ENCODE measurements at regions not wholly inside any gene's neighbourhood (a gene's known extent, or its start where the extent isn't known, plus 50 kb on each side); places are given as distances from the start of the nearest gene placed in this dataset.

GRCh38 chr11:45037434-45038005, 86.8 kb upstream of the TP53I11 start:
- DNase-seq = no peak

DNA sequence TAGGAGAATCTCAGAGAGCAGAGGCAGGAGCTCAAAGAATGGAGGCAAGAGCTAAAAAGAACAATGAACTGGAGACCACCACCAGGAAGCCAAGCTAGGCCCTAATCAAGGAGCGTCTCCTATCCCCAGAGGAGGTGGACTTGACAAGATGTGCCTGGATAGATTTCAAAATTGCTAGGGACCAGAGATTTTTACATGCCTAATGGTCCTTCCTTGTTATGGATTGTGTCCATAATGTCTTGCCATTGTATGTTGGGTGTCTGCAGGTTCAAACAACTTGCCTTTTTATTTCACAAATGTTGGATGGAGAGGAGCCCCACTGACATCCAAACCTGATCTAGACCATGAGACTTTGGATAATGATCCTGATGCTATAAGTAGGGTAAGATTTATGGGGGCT, 88.2 kb upstream of the TP53I11 start:
- no peak for DNase-seq

DNA sequence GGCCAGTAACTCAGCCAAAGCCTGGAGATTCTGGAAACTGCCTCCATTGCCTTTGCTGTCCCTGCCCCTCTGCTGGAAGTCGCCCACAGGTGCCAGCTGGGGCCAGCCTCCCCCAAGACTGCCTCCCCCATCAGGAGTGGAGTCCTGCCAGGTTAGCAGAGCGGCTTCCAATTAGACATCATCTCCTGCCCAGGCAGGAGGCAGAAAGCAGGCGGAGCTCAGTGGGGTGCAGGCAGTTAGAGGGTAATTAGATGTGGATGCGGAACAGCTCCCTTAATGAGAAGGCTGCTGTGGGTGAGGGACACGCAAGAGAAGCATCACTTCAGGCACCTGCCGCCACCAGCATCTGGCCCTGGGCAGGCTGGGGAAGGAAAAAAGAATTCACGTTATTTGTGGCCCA, 90.9 kb upstream of the TP53I11 start:
- DNase-seq = no peak

- DNase-seq = no peak
Observed at GRCh38 chr11:45042560-45042959, 91.9 kb upstream of the TP53I11 start.

DNA sequence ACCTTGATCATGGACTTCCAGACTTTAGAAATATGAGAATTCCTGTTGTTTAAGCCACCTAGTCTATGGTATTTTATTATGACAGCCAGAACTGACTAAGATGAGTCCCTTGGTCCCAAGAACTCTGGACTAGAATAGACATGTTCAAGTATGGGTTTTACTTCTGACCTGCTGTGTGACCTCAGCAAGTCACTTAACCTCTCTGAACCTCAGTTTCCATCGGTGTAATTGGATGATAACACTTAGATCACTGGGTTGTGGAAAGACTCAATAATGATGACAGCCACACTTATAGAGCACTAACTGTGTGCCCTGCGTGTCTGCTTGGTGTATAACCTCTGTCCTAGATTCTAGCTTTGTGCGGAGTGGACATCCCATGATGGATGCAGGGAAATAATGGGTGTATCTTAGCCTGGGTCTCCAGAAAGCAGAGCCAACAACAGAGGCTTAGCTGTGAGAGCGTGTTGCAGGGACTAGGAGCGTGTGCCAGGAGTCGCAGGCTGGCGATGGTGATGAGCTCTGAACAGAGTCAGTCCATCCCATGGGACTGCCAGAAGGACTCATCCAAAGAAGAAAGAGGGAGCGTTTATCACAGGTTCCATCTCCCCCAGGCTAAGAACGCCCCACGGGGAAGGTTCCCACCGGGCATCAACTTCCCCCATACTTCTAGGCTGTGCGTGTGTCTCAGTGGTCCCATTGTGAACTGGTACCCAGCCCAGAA, 93.2 kb upstream of the TP53I11 start:
- no peak for DNase-seq

- no peak for DNase-seq
Observed at GRCh38 chr11:45045683-45046471, 95.2 kb upstream of the TP53I11 start.

DNA sequence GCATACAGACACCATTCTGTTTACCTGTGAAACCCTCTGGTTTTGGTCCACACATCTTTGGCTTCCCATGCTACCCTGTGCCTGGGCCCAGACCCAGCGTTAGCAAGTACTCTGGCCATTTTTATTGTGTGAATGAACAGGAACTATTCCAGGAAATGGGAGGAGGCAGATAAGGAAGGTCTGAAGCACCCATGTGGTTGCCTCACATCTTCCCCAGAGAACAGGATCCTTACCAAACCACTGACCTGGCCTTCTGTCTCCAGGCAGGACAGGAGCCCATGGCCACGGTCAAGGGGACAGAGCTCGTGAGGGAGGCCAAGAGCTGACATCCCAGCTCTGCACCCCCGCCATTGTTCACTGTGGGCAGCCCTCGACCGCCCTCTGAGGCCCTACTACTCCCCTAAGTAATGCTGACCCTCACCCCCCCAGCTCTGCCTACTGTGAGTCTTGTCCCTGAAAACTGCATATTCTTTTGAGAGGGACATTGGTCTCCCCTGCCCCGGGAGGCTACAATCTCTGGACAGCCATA, 97.7 kb upstream of the TP53I11 start:
- no peak for DNase-seq

- DNase-seq = no peak
Observed at GRCh38 chr11:45048870-45049691, 97.4 kb upstream of the PRDM11 start.

- DNase-seq = peak; percentile 28
Observed at GRCh38 chr11:45050111-45050510, 96.3 kb upstream of the PRDM11 start.

DNA sequence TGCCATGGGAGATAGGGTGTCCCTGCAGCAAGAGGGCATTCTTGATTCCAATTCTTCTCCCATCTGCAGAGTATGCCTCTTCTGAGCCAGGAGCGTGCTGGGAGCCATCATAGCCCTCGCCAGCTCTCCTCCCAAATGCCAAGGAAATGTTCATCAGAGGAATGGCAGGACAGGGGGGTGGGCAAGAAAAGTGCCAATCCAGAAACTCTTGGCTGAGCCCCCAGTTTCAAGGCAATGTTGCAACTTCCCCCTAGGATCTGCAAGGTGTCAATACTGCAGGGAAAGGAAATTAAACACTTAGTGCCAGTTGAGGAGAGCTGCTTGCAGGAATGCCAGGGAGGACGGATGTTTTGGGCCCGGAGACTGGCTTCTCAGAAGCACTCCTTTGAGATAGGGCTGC, 94.8 kb upstream of the PRDM11 start:
- no peak for DNase-seq

DNA sequence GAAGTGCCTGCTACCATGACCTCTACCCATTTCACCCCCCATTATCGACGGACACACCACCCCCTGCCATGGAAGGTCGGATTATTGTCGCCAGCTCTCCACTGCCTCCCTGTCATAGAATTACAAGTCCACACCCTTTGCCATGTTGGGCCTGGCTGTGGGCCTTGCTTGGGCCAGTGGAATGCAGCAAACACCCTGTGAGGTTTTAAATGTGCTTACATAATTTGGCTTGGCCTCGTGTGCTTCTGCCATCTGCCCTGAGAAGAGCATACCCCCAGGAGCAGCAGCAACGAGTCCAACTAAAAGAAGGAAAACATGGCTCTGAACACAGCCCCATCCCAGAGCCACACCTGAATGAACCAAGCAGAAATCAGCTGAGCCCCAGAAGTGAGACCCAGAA, 94.1 kb upstream of the PRDM11 start:
- no peak for DNase-seq

DNA sequence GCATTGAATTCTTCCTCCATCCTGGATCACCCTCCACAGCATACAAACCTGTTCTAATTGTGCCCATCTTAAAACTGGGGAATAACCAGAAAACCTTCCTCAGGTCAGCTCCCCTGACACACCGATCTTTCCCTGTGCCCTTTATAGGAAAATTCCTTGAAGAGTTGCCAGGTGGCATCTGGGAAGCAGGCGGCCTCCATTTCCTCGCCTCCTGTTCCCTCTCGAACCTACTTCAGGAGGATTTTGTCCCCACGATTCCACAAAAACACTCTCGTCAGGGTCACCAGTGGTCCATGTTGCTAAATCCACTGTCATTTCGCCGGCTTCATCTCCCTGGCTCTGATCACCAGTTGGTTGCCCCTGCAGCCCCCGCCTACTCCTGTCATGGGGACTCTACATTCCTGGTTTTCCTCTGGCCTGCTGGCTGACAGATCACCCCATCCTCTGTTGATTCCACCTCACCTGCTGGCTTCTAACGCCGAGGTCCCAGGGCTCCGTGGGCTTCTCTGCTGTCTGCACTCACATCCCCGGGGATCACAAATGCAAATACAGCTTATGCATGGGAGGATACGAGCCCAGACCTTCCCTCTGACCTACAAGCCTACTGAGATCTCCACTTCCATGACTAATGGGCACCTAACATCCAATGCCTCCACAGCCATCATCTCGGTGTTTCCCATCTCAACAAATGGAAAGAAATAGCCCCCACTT, 92.5 kb upstream of the PRDM11 start:
- no peak for DNase-seq

- DNase-seq = no peak
Observed at GRCh38 chr11:45054956-45055355, 91.5 kb upstream of the PRDM11 start.

GRCh38 chr11:45056529-45056928, 89.9 kb upstream of the PRDM11 start:
- no peak for DNase-seq

GRCh38 chr11:45057938-45058646, 88.3 kb upstream of the PRDM11 start:
- no peak for DNase-seq

GRCh38 chr11:45058647-45058950, 87.8 kb upstream of the PRDM11 start:
- no peak for DNase-seq

DNA sequence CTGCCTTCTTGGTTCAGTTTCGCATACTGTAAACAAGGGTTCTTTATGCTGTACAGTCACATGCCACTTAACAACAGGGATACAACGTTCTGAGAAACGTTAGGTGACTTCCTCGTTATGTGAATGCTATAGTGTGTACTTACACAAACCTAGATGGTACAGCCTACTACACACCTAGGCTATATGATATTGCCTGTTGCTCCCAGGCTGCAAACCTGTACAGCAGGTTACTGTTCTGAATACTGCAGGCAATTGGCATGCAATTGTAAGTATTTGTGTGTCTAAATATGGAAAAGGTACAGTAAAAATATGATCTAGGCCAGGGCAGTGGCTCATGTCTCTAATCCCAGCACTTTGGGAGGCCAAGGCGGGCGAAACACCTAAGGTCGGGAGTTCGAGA, 85.7 kb upstream of the PRDM11 start:
- DNase-seq = no peak

DNA sequence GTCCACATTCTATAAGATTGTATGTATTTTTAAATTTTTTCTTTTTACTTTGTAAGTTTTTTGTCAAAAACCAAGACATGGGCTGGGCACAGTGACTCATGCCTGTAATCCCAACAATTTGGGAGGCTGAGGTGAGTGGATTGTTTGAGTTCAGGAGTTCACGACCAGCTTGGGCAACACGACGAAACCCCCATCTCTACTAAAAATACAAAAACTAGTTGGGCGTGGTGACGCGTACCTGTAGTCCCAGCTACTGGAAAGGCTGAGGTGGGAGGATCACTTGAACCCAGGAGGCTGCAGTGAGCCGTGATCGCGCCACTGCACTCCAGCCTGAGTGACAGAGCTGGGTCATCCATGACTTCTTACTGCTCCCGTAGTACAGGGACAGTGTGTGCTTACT, 84.8 kb upstream of the PRDM11 start:
- DNase-seq = no peak

DNA sequence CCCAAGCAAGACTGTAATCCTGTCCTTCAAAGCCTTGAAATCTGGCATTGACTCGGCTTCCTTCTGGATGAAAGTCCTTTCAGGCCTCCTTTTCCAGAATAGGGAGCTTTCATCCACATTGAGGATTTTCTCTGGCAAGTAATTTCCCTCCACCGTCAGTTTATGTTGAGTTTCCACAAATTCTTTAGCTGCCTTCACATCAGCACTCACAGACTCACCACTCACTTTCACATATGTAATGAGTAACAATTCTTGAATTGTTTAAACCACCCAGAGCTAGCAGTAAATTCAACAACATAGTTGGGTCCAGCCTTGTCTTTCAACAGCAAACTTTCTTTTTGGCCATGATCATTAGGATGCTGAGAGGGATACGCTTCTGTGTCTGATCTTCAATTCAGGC, 84.3 kb upstream of the PRDM11 start:
- no peak for DNase-seq

DNA sequence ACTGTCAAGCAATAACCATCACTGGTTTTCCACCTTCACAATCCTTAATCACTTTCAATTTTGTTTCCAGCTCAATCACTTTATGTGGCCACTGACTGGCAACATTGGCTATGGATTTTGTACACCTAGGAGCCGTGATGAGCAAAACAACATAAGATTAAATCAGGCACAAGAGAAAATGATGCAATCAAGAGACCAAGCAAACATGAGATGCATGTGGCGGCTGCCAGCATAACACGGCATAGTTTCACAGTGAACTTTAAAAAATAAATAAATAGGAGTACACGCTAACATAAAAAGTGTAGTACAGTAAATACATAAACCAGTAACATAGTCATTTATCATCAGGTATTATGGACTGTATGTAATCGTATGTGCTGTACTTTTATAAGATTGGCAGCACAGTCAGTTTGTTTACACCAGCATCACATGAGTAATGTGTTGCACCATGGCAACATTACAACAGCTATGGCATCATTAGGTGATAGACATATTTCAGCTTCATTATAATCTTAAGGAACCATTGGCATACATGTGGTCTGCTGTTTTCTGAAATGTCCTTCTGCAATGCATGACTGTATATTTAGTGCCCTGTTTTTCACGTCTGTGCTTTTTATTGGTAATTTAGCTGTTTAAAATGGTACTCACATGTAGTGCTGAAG, 83.3 kb upstream of the PRDM11 start:
- no peak for DNase-seq

DNA sequence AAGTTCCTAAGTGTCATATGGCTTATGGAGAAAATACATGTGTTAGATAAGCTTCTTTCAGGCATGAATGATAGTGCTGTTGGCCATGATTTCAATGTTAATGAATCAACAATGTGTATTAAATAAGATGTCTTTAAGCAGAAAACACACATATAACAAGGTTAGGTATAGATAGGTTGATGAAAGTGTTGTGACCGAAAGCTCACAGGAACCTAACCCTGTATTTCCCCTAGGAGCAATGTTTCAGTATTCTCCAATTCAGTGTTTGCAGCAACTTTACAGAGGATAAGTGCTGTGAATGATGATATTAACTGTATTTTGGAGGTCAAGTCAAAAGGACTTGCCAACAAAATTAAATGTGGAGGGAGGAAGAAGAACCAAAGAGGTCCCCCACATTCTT, 82.8 kb upstream of the PRDM11 start:
- no peak for DNase-seq

Data from RPMI8226 (cell line).